ENCODE measurements at regions not wholly inside any gene's neighbourhood (a gene's known extent, or its start where the extent isn't known, plus 50 kb on each side); places are given as distances from the start of the nearest gene placed in this dataset.

DNA sequence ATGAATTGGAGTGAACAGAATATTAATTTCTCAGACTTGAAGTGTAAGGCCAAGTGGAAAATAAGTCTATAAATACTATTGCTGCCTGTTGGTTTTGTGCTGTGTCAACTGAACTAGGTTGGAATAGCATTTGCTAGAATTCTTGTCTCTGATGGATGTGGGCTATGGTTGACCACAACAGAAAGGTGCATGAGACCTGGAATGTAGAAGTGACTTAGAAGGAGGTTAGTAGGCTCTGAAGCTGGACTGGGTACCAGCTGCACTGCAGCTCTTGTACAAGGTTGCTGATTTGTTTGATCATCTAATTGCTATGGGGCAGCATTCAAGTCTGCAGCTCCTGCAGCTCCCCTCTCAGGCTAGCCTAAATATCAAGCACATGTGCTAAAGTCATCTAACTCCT is 479.0 kb upstream of the NRSN1 start:
- ChIA-PET CTCF (no interaction called here), POLR2A (no interaction called here)
- TF ChIP-seq ZNF292 (tag by site-specific recombination; IDR thresholded peaks at IDR 0.05; ENCODE audit: borderline replicate concordance, low read depth), result no peak
- no peak for TF ChIP-seq ZNF23 (tag by site-specific recombination; IDR thresholded peaks at IDR 0.05; ENCODE audit: borderline replicate concordance)
- TF ChIP-seq MYNN (tag by site-specific recombination; IDR thresholded peaks at IDR 0.05; ENCODE audit: borderline replicate concordance), result no peak
- no peak for TF ChIP-seq ZNF423 (tag by site-specific recombination; IDR thresholded peaks at IDR 0.05)
- no peak for TF ChIP-seq OSR2 (tag by site-specific recombination; IDR thresholded peaks at IDR 0.05)
- TF ChIP-seq ZNF623 (tag by site-specific recombination; IDR thresholded peaks at IDR 0.05), result no peak
- TF ChIP-seq ZXDB (tag by site-specific recombination; IDR thresholded peaks at IDR 0.05), result no peak
- TF ChIP-seq TCF7L2 (IDR thresholded peaks at IDR 0.05; ENCODE audit: borderline replicate concordance, low read depth, low read length), result no peak
- TF ChIP-seq ZNF146 (tag by site-specific recombination; IDR thresholded peaks at IDR 0.05), result no peak
- TF ChIP-seq, protein P1, sequence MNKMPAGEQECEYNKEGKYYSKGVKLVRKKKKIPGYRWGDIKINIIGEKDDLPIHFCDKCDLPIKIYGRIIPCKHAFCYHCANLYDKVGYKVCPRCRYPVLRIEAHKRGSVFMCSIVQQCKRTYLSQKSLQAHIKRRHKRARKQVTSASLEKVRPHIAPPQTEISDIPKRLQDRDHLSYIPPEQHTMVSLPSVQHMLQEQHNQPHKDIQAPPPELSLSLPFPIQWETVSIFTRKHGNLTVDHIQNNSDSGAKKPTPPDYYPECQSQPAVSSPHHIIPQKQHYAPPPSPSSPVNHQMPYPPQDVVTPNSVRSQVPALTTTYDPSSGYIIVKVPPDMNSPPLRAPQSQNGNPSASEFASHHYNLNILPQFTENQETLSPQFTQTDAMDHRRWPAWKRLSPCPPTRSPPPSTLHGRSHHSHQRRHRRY (tag by site-specific recombination; IDR thresholded peaks at IDR 0.05), result no peak
- TF ChIP-seq ZNF132 (tag by site-specific recombination; IDR thresholded peaks at IDR 0.05; ENCODE audit: borderline replicate concordance), result no peak
- TF ChIP-seq ZNF157 (tag by site-specific recombination; IDR thresholded peaks at IDR 0.05), result no peak
- no peak for TF ChIP-seq KLF10 (tag by site-specific recombination; IDR thresholded peaks at IDR 0.05)
- TF ChIP-seq OVOL3 (tag by site-specific recombination; IDR thresholded peaks at IDR 0.05), result no peak
- TF ChIP-seq ZNF394 (tag by site-specific recombination; IDR thresholded peaks at IDR 0.05; ENCODE audit: borderline replicate concordance), result no peak
- TF ChIP-seq ZNF777 (tag by site-specific recombination; IDR thresholded peaks at IDR 0.05; ENCODE audit: borderline replicate concordance), result no peak
- TF ChIP-seq, protein P2, sequence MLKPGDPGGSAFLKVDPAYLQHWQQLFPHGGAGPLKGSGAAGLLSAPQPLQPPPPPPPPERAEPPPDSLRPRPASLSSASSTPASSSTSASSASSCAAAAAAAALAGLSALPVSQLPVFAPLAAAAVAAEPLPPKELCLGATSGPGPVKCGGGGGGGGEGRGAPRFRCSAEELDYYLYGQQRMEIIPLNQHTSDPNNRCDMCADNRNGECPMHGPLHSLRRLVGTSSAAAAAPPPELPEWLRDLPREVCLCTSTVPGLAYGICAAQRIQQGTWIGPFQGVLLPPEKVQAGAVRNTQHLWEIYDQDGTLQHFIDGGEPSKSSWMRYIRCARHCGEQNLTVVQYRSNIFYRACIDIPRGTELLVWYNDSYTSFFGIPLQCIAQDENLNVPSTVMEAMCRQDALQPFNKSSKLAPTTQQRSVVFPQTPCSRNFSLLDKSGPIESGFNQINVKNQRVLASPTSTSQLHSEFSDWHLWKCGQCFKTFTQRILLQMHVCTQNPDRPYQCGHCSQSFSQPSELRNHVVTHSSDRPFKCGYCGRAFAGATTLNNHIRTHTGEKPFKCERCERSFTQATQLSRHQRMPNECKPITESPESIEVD (tag by site-specific recombination; IDR thresholded peaks at IDR 0.05), result no peak
- TF ChIP-seq ZNF629 (tag by site-specific recombination; IDR thresholded peaks at IDR 0.05), result no peak
- TF ChIP-seq ZBTB48 (tag by site-specific recombination; IDR thresholded peaks at IDR 0.05), result no peak
- no peak for TF ChIP-seq ZNF138 (tag by site-specific recombination; IDR thresholded peaks at IDR 0.05; ENCODE audit: borderline replicate concordance)
- no peaks in the 10 kb centered on the region for H3K36me3 ChIP-seq (ENCODE audit: control insufficient read depth in 2 of 2, insufficient read depth in 1 of 2, low read length in 2 of 2)
- H3K4me3 ChIP-seq (ENCODE audit: low read depth, low read length), result no peak overlapping the region
- H3K27ac ChIP-seq (ENCODE audit: extremely low read depth, low read depth, low read length), result no peak overlapping the region
- no peaks in the 10 kb centered on the region for H3K4me1 ChIP-seq (ENCODE audit: control insufficient read depth, insufficient read depth, low read length)
- no peaks in the 10 kb centered on the region for H3K9me3 ChIP-seq (ENCODE audit: control insufficient read depth, insufficient read depth, low read depth, low read length)

DNA sequence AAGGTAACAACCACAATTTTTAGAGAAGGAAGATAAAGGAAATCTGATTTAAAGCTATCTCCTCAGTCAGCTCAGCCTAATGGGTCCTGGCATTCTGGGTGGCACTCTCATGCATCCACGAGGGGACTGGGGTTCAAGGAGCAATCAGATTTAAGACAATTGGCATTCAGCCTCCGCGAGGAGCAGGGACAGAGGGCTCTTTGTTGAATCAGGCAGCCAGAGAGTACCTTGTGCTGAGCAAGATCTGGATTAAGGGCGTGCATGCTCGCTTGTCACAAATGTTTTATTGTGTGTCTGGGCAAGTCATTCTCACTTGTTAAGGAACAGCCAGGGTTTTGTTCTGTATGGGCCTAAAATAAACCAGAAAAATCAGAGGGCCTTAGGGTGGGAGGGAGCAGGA is 475.3 kb upstream of the NRSN1 start:
- ChIA-PET CTCF (interaction anchor here (0.6 kb wide), 1 partner anchor 8 kb away, joined by 4 read pairs; no protein-coding TSS in a partner anchor), POLR2A (no interaction called here)
- H3K27ac ChIP-seq (ENCODE audit: extremely low read depth, low read depth, low read length), result no peak overlapping the region
- no peak for TF ChIP-seq ZNF571 (tag by site-specific recombination; IDR thresholded peaks at IDR 0.05)
- TF ChIP-seq ZNF211 (tag by site-specific recombination; IDR thresholded peaks at IDR 0.05; ENCODE audit: low read depth), result no peak
- no peak for TF ChIP-seq ZNF19 (tag by site-specific recombination; IDR thresholded peaks at IDR 0.05; ENCODE audit: low read depth)
- TF ChIP-seq ZNF391 (tag by site-specific recombination; IDR thresholded peaks at IDR 0.05; ENCODE audit: borderline replicate concordance, low read depth), result no peak
- no peak for TF ChIP-seq ZBTB8A (tag by site-specific recombination; IDR thresholded peaks at IDR 0.05)
- no peaks in the 10 kb centered on the region for H3K4me1 ChIP-seq (ENCODE audit: control insufficient read depth, insufficient read depth, low read length)
- no peaks in the 10 kb centered on the region for H3K9me3 ChIP-seq (ENCODE audit: control insufficient read depth, insufficient read depth, low read depth, low read length)
- H3K4me3 ChIP-seq (ENCODE audit: low read depth, low read length), result no peak overlapping the region
- H3K36me3 ChIP-seq (ENCODE audit: control insufficient read depth in 2 of 2, insufficient read depth in 1 of 2, low read length in 2 of 2), result no peaks in the 10 kb centered on the region
